ENCODE measurements at regions not wholly inside any gene's neighbourhood (a gene's known extent, or its start where the extent isn't known, plus 50 kb on each side); places are given as distances from the start of the nearest gene placed in this dataset.

- Mint-ChIP-seq H3K4me1 (peaks cover 23% of the 10 kb centered on the region), H3K9me3 (no peaks in the 10 kb centered on the region)
- no peak for DNase-seq
Observed at GRCh38 chr3:187618722-187619121, 51.5 kb downstream of the SST start.

GRCh38 chr3:187617213-187617612 lies 53.0 kb downstream of the SST start:
- Mint-ChIP-seq H3K4me1 (peaks cover 34% of the 10 kb centered on the region), H3K9me3 (no peaks in the 10 kb centered on the region), H3K27ac (no peak overlapping the region), H3K36me3 (ENCODE audit: low read depth) (no peaks in the 10 kb centered on the region), H3K4me3 (no peak overlapping the region), H3K27me3 (ENCODE audit: low read depth, poor library complexity) (no peaks in the 10 kb centered on the region)
- DNase-seq, result no peak
- no peak for TF ChIP-seq CTCF (IDR thresholded peaks at IDR 0.05)

More at GRCh38 chr3:187618722-187619121, 51.5 kb downstream of the SST start:
- Mint-ChIP-seq H3K27me3 (ENCODE audit: low read depth, poor library complexity) (peaks cover 5% of the 10 kb centered on the region), H3K4me3 (no peak overlapping the region), H3K36me3 (ENCODE audit: low read depth) (no peaks in the 10 kb centered on the region), H3K27ac (no peak overlapping the region)
- TF ChIP-seq CTCF (IDR thresholded peaks at IDR 0.05), result no peak

- peak; percentile 74 for TF ChIP-seq CTCF (IDR thresholded peaks at IDR 0.05)
- H3K4me3 Mint-ChIP-seq, result no peak overlapping the region
- DNase-seq, result peak; percentile 61
- H3K9me3 Mint-ChIP-seq, result no peaks in the 10 kb centered on the region
- no peaks in the 10 kb centered on the region for H3K36me3 Mint-ChIP-seq (ENCODE audit: low read depth)
- H3K27ac Mint-ChIP-seq, result no peak overlapping the region
- H3K4me1 Mint-ChIP-seq, result peaks cover 42% of the 10 kb centered on the region
- no peaks in the 10 kb centered on the region for H3K27me3 Mint-ChIP-seq (ENCODE audit: low read depth, poor library complexity)
Observed at GRCh38 chr3:187616307-187616972, 53.8 kb downstream of the SST start.

GRCh38 chr3:187615630-187616029 lies 54.6 kb downstream of the SST start:
- DNase-seq, result no peak
- Mint-ChIP-seq H3K4me1 (peaks cover 50% of the 10 kb centered on the region), H3K27ac (no peak overlapping the region), H3K36me3 (ENCODE audit: low read depth) (no peaks in the 10 kb centered on the region), H3K9me3 (no peaks in the 10 kb centered on the region), H3K27me3 (ENCODE audit: low read depth, poor library complexity) (no peaks in the 10 kb centered on the region), H3K4me3 (no peak overlapping the region)
- TF ChIP-seq CTCF (IDR thresholded peaks at IDR 0.05), result no peak

GRCh38 chr3:187612656-187613055 lies 57.5 kb downstream of the SST start:
- TF ChIP-seq CTCF (IDR thresholded peaks at IDR 0.05), result no peak
- H3K27me3 Mint-ChIP-seq (ENCODE audit: low read depth, poor library complexity), result peaks cover 4% of the 10 kb centered on the region
- peaks cover 6% of the 10 kb centered on the region for H3K9me3 Mint-ChIP-seq
- H3K36me3 Mint-ChIP-seq (ENCODE audit: low read depth), result no peaks in the 10 kb centered on the region
- H3K4me1 Mint-ChIP-seq, result peaks cover 43% of the 10 kb centered on the region
- H3K4me3 Mint-ChIP-seq, result no peak overlapping the region
- no peak for DNase-seq
- H3K27ac Mint-ChIP-seq, result no peak overlapping the region

GRCh38 chr3:187610981-187611511 lies 59.1 kb downstream of the SST start:
- peaks cover 4% of the 10 kb centered on the region for H3K27me3 Mint-ChIP-seq (ENCODE audit: low read depth, poor library complexity)
- no peak for TF ChIP-seq CTCF (IDR thresholded peaks at IDR 0.05)
- no peaks in the 10 kb centered on the region for H3K36me3 Mint-ChIP-seq (ENCODE audit: low read depth)
- H3K9me3 Mint-ChIP-seq, result peaks cover 21% of the 10 kb centered on the region
- no peak for DNase-seq
- H3K4me1 Mint-ChIP-seq, result peaks cover 43% of the 10 kb centered on the region
- no peak overlapping the region for H3K27ac Mint-ChIP-seq
- no peak overlapping the region for H3K4me3 Mint-ChIP-seq
